ENCODE measurements at regions not wholly inside any gene's neighbourhood (a gene's known extent, or its start where the extent isn't known, plus 50 kb on each side); places are given as distances from the start of the nearest gene placed in this dataset.

DNA sequence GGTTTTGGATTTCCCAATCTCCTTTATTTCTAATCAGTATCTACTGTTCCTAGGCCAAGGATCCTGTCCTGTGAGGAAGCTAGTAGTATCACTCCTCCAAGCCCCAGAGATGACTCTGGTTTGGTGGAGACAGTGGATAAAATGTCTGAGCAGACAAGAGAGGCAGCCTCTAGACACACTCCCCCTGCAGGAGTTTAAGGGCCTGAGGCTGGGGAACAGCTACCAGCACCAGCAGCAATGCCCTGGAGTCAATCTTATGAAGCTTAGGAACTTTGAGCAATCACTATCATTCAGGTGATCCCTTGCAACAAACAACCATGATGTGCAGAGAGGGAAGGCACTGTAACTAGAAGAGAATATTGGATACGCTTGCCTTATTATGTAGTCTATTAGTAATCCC lies 384.7 kb upstream of the ID4 start:
- intact Hi-C loops (cut with DNase I; ENCODE audit: low total_unique reads), result no loop called here
- H3K27ac ChIP-seq, result no peak overlapping the region
- H3K36me3 ChIP-seq, result no peaks in the 10 kb centered on the region
- H3K4me3 ChIP-seq, result no peak overlapping the region
- DNase-seq, result no peak
- H3K4me1 ChIP-seq, result no peaks in the 10 kb centered on the region
- H3K9me3 ChIP-seq, result no peaks in the 10 kb centered on the region
- H3K27me3 ChIP-seq, result no peaks in the 10 kb centered on the region
- TF ChIP-seq, protein P1, sequence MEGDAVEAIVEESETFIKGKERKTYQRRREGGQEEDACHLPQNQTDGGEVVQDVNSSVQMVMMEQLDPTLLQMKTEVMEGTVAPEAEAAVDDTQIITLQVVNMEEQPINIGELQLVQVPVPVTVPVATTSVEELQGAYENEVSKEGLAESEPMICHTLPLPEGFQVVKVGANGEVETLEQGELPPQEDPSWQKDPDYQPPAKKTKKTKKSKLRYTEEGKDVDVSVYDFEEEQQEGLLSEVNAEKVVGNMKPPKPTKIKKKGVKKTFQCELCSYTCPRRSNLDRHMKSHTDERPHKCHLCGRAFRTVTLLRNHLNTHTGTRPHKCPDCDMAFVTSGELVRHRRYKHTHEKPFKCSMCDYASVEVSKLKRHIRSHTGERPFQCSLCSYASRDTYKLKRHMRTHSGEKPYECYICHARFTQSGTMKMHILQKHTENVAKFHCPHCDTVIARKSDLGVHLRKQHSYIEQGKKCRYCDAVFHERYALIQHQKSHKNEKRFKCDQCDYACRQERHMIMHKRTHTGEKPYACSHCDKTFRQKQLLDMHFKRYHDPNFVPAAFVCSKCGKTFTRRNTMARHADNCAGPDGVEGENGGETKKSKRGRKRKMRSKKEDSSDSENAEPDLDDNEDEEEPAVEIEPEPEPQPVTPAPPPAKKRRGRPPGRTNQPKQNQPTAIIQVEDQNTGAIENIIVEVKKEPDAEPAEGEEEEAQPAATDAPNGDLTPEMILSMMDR (IDR thresholded peaks at IDR 0.05), result no peak

DNA sequence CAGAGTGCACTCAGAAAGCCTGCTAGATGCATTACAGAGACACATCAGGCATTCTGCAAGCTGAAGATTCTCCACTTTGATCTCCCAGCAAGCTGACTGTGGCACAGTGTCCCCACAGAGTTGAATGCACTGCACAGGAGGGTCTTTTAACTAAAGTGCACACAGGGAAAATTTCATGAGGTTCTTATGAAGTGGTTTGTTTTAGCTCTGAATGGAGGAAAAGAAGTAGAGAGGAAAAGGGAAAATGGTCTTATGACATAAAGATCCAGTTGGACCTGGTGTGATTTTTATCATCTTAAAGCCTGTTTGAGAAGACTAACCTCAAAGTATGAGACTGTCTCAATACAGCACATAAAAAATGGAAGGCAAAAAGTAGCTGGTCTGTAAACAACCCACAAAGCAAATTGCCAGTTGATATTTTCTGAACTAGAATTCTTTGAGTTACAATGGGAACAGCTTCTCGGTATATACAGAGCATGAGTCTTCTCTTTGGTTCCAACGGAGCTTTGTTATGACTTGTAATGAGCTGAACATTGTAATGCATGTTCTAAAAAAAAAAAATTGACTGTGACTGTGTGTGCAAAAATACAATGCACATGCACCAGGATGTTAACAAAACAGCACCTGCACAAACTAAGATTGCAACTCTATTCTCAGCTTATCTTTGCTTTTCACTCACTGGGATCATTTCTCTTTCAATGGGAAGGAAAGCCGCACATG lies 383.0 kb upstream of the ID4 start:
- TF ChIP-seq, protein P1 (IDR thresholded peaks at IDR 0.05), result no peak
- no peak for DNase-seq
- intact Hi-C loops (cut with DNase I; ENCODE audit: low total_unique reads), result no loop called here
- peaks cover 0 to 6% (median 0%) of the 10 kb centered on the region in 4 donors for H3K4me1 ChIP-seq
- no peaks in the 10 kb centered on the region for H3K9me3 ChIP-seq
- H3K36me3 ChIP-seq, result no peaks in the 10 kb centered on the region
- H3K27ac ChIP-seq, result no peak overlapping the region
- no peaks in the 10 kb centered on the region for H3K27me3 ChIP-seq
- no peak overlapping the region for H3K4me3 ChIP-seq

DNA sequence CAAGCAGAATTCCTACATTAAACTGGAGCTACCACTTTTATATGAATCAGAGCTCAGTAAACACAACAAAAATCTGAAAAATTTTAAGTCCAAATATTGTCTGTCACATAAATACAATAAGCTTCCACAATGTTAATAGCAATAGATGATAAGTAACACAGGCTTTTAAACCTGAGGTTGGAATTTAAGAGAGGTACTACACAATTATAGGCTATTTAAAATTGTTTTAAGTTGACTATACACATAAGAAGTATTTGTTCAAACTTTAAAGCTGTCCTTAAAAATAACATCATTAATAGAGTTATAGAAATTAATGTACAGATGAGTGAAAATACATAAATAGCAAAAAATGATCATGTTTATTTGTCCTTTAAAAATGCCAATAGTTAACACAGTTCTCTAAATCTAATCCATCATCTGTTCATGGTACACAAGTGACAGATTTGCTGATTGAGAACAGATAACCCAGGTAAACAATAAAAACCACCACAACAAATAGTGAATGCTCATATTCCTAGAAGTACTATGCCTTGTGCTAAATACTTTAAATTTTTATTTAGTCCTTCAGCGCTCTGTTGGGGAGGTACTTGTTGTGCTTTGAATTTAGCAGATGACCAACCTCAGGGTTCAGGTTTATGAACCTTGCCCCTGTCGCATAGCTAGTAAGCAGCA lies 382.3 kb upstream of the ID4 start:
- Histone ChIP-seq H3K27ac (no peak overlapping the region), H3K27me3 (no peaks in the 10 kb centered on the region), H3K4me3 (no peak overlapping the region), H3K36me3 (no peaks in the 10 kb centered on the region), H3K9me3 (no peaks in the 10 kb centered on the region), H3K4me1 (peaks cover 0 to 13% (median under 1%) of the 10 kb centered on the region in 4 donors)
- TF ChIP-seq, protein P1 (IDR thresholded peaks at IDR 0.05), result no peak
- intact Hi-C loops (cut with DNase I; ENCODE audit: low total_unique reads), result no loop called here
- no peak for DNase-seq

DNA sequence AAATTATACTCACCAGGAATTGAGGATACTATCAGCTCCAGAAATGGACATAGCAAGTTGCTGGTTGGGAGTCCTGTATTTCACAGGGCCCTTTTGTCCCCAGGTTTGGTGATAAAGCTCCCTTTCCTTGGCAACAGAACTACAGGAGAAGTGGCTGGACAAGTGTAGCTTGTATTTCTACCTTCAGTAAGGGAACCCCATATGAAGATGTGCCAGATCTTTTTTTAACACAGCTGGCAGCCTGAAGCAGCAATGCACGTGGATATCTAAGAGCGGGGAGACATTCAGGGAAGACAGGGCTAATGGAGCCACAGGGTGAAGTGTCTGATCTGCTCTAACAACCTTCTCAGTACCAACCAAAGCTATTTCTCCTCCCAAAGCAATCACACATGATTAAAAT lies 373.9 kb upstream of the ID4 start:
- H3K4me3 ChIP-seq, result no peak overlapping the region
- no peak overlapping the region for H3K27ac ChIP-seq
- no peaks in the 10 kb centered on the region for H3K36me3 ChIP-seq
- intact Hi-C loops (cut with DNase I; ENCODE audit: low total_unique reads), result no loop called here
- H3K4me1 ChIP-seq, result peaks cover 0 to 35% (median 12%) of the 10 kb centered on the region in 4 donors
- H3K27me3 ChIP-seq, result no peaks in the 10 kb centered on the region
- H3K9me3 ChIP-seq, result no peaks in the 10 kb centered on the region
- TF ChIP-seq, protein P1 (IDR thresholded peaks at IDR 0.05), result no peak
- no peak for DNase-seq

DNA sequence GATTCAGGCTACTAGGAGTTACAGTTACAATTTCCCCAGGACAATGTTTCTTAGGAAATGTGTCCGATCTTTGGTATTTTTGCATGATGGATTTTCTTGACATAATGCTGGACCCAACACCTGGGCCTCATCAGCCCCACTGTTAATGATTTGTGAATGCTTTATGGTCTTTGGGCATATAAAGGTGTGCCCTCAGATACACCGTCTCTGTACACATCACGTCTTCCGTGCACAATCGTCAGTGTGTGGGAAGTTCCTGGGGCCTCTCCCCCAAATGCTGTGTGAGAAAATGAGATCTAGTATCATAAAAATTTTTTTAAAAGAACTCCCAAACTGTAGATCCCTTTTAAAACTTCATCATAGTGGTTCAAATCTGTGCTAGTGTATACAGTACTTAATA lies 373.2 kb upstream of the ID4 start:
- Histone ChIP-seq H3K27ac (no peak overlapping the region), H3K4me1 (peaks cover 0 to 31% (median 12%) of the 10 kb centered on the region in 4 donors), H3K9me3 (no peaks in the 10 kb centered on the region), H3K27me3 (no peaks in the 10 kb centered on the region), H3K4me3 (no peak overlapping the region), H3K36me3 (no peaks in the 10 kb centered on the region)
- TF ChIP-seq, protein P1 (IDR thresholded peaks at IDR 0.05), result no peak
- intact Hi-C loops (cut with DNase I; ENCODE audit: low total_unique reads), result no loop called here
- no peak for DNase-seq

All from tibial artery (tissue), 4 donors.